CD4-positive, alpha-beta memory T cell (primary cell): ENCODE measurements at regions not wholly inside any gene's neighbourhood (a gene's known extent, or its start where the extent isn't known, plus 50 kb on each side); places are given as distances from the start of the nearest gene placed in this dataset.
"Not testable (repeated sequence)": the region's sequence is repeated elsewhere in the genome, so short reads cannot be mapped to it uniquely, and the experiment has no call there.

Experiments
- CTCF ChIA-PET: fragments of 350-600 bp; sonication (Branson Sonifier 250); formaldehyde crosslinking; loops from one replicate; lab custom pipeline; 2021; ENCODE audit warnings: inconsistent platforms; ENCODE audit not compliant: partially characterized antibody; lab: Charles Lee
- POLR2A ChIA-PET: fragments of 350-600 bp; sonication (Branson Sonifier 250); formaldehyde crosslinking; loops from one replicate; lab custom pipeline; 2021; ENCODE audit not compliant: partially characterized antibody; lab: Charles Lee
- DNase-seq, 5 donors: peaks; one replicate each; pipeline versions ENCODE4 v3.0.0 to v3.0.0-alpha.2; 2020 to 2022; ENCODE audit warnings: mixed read lengths in 1 of 5
- H3K27ac ChIP-seq: one replicate; pipeline ENCODE4 v1.7.0; 2013; ENCODE audit warnings: low read depth, low read length
- H3K27me3 ChIP-seq: 2 replicates; pipeline ENCODE4 v1.7.0; 2013; ENCODE audit warnings: mild to moderate bottlenecking, low read length, moderate library complexity; ENCODE audit not compliant: insufficient read depth
- H3K36me3 ChIP-seq: 2 replicates; pipeline ENCODE4 v1.7.0; 2013; ENCODE audit warnings: mild to moderate bottlenecking, low read length, moderate library complexity; ENCODE audit not compliant: insufficient read depth
- H3K4me1 ChIP-seq: 2 replicates; pipeline ENCODE4 v1.7.0; 2013; ENCODE audit warnings: mild to moderate bottlenecking, low read length, moderate library complexity; ENCODE audit not compliant: insufficient read depth
- H3K4me3 ChIP-seq, 2 donors: one replicate each; pipeline ENCODE4 v1.7.0; 2013; ENCODE audit warnings: low read length in 2 of 2, mild to moderate bottlenecking in 1 of 2
- H3K9me3 ChIP-seq, 2 donors: one replicate each; pipeline ENCODE4 v1.7.0; 2013; ENCODE audit warnings: low read length in 2 of 2, control low read depth in 1 of 2; ENCODE audit not compliant: control insufficient read depth in 1 of 2
- H3K27ac Mint-ChIP-seq, 7 donors: one replicate each; pipeline ENCODE4 v1.8.0; 2020 to 2021; ENCODE audit warnings: mixed read lengths in 7 of 7, mild to moderate bottlenecking in 6 of 7, inconsistent platforms in 3 of 7, moderate library complexity in 3 of 7
- H3K27me3 Mint-ChIP-seq, 2 donors: one replicate each; pipeline ENCODE4 v1.8.0; 2020 to 2021; ENCODE audit warnings: mixed read lengths in 2 of 2
- H3K36me3 Mint-ChIP-seq, 2 donors: one replicate each; pipeline ENCODE4 v1.8.0; 2020 to 2021; ENCODE audit warnings: mixed read lengths in 2 of 2, inconsistent platforms in 1 of 2, mild to moderate bottlenecking in 1 of 2
- H3K4me1 Mint-ChIP-seq, 4 donors: one replicate each; pipeline ENCODE4 v1.8.0; 2020 to 2021; ENCODE audit warnings: mixed read lengths in 4 of 4, mild to moderate bottlenecking in 1 of 4
- H3K4me3 Mint-ChIP-seq, 8 donors: one replicate each; pipeline ENCODE4 v1.8.0; 2020 to 2021; ENCODE audit warnings: mixed read lengths in 8 of 8, mild to moderate bottlenecking in 7 of 8, moderate library complexity in 6 of 8, inconsistent platforms in 3 of 8
- H3K9me3 Mint-ChIP-seq, 8 donors: one replicate each; pipeline ENCODE4 v1.8.0; 2020 to 2021; ENCODE audit warnings: mixed read lengths in 8 of 8, mild to moderate bottlenecking in 5 of 8, inconsistent platforms in 3 of 8, moderate library complexity in 1 of 8
- intact Hi-C: fragments of 100-400 bp; cut with micrococcal nuclease; formaldehyde crosslinking; loops from one replicate; pipeline ENCODE4 v1.15.1; 2023

DNA sequence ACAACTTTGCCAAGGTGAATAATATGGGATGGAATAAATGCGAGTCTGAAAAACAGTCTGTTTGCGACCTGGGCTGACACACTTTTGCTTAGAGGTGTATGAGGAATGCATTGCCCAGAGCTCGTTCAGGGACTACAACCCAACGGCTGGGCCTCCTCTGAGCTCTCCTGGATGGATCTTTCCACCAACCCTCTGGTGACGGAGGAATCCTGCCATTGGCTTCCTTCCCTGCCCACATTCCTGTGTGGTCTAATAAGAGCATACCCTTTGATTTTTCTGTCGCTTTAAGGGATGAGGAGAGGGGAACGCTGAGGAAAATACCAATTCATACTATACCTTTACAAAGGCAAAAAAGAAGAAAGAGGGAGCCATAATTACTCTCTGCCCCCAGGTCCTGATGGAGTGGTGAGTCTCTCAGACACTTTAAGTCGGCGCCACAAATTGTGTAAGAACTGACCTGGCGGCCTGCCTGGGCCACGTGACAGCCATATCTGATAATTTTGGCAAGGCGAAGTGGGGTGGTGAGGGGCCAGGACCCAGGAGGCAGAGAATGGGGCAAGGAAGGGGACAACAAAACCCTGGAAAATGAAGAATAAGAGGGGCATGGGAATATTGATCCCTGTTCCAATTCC lies 265.2 kb upstream of the MSX2 start:
- no peaks in the 10 kb centered on the region for H3K36me3 Mint-ChIP-seq

GRCh38 chr5:174459832-174460448 lies 264.4 kb upstream of the MSX2 start:
- Mint-ChIP-seq H3K4me1 (peaks cover 10 to 38% (median 23%) of the 10 kb centered on the region in 4 donors), H3K27ac (peak overlapping the region in 3 of 7 donors; percentile 37 to 84 (median 46)), H3K9me3 (peaks cover 0 to 3% (median 0%) of the 10 kb centered on the region in 8 donors), H3K4me3 (peak overlapping the region in 7 of 8 donors; percentile 13 to 59 (median 40)), H3K27me3 (no peaks in the 10 kb centered on the region), H3K36me3 (no peaks in the 10 kb centered on the region)
- no peak for DNase-seq
- Histone ChIP-seq H3K36me3 (no peaks in the 10 kb centered on the region), H3K4me1 (peaks cover 18% of the 10 kb centered on the region), H3K27ac (no peak overlapping the region), H3K9me3 (no peaks in the 10 kb centered on the region), H3K27me3 (no peaks in the 10 kb centered on the region), H3K4me3 (no peak overlapping the region)
- intact Hi-C loops: no loop called here
- CTCF ChIA-PET: interaction anchor here (0.7 to 6.8 kb wide), 2 partner anchors 29 to 38 kb away, joined by 3 to 86 read pairs; no protein-coding TSS in a partner anchor
- POLR2A ChIA-PET: no interaction called here

More for the DNA sequence above, 265.2 kb upstream of the MSX2 start:
- no peaks in the 10 kb centered on the region for H3K9me3 Mint-ChIP-seq
- Histone ChIP-seq H3K9me3 (no peaks in the 10 kb centered on the region), H3K27ac (no peak overlapping the region), H3K4me1 (peaks cover 22% of the 10 kb centered on the region), H3K27me3 (no peaks in the 10 kb centered on the region), H3K36me3 (no peaks in the 10 kb centered on the region), H3K4me3 (no peak overlapping the region)
- peak overlapping the region in 1 of 7 donors; percentile 0 for H3K27ac Mint-ChIP-seq
- peaks cover 9 to 39% (median 28%) of the 10 kb centered on the region in 4 donors for H3K4me1 Mint-ChIP-seq
- ChIA-PET CTCF (no interaction called here), POLR2A (no interaction called here)
- no peak for DNase-seq
- intact Hi-C loops: no loop called here
- H3K27me3 Mint-ChIP-seq: no peaks in the 10 kb centered on the region
- peak overlapping the region in 1 of 8 donors; percentile 6 for H3K4me3 Mint-ChIP-seq

DNA sequence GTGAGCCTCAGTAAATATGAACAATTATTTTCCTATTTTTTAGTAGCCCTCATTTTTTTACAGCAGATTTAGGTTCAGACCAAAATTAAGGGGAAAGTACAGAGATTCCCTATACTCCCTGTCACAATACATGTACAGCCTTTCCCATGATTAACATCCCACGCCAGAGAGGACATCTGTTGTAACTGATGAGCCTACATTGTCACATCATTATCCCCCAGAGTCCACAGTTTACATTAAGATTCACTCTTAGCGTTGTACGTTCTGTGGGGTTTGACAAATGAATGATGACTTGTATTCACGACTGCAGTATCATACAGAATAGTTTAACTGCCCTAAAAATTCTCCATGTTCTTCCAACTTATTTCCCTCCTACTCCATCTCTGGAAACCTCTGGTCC lies 262.3 kb upstream of the MSX2 start:
- Histone ChIP-seq H3K4me3 (no peak overlapping the region), H3K4me1 (peaks cover 10% of the 10 kb centered on the region), H3K36me3 (no peaks in the 10 kb centered on the region), H3K9me3 (no peaks in the 10 kb centered on the region), H3K27ac (no peak overlapping the region), H3K27me3 (no peaks in the 10 kb centered on the region)
- Mint-ChIP-seq H3K36me3 (no peaks in the 10 kb centered on the region), H3K9me3 (peaks cover 0 to 6% (median under 1%) of the 10 kb centered on the region in 8 donors), H3K27me3 (no peaks in the 10 kb centered on the region), H3K27ac (no peak overlapping the region), H3K4me1 (peaks cover 5 to 29% (median 16%) of the 10 kb centered on the region in 4 donors), H3K4me3 (no peak overlapping the region)
- POLR2A ChIA-PET: no interaction called here
- intact Hi-C loops: no loop called here
- no peak for DNase-seq
- CTCF ChIA-PET: interaction anchor here (6.8 kb wide), 1 partner anchor 40 kb away, joined by 86 read pairs; no protein-coding TSS in a partner anchor

DNA sequence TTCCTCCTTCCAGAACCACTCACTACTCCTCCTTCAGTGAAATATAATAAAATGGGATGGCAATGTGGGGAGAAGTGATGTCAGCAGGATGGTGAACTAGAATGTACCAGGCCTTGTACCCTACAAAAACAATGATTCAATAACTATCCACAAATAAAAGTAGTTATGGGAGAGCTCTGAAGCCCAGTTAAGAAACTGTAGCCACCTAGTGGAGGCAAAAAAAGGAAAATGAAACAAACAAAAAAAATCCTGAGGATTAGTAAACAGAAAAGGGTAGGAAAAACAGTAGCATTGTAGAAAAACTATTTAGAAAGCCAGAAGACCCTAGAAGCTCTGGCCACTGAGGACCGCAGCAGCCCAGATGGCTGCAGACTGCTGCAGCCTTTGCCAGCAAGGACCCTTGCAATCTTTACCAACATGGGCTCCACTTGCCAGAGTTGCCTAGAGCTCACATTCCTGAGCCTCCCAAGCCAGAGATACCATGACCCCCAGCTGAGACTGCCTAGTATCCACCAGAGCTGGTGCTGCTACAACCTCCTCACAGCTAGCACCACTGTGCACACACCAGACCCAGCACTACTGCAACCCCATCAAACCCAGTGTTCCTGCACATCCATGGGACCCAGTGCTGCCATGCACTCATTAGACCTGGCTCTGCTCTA lies 259.7 kb upstream of the MSX2 start:
- no peak overlapping the region for H3K4me3 Mint-ChIP-seq
- intact Hi-C loops: loop anchor here (1.0 kb wide), 1 partner anchor 45 kb away; no protein-coding TSS in a partner anchor
- H3K27ac ChIP-seq: no peak overlapping the region
- no peaks in the 10 kb centered on the region for H3K36me3 Mint-ChIP-seq
- H3K4me1 Mint-ChIP-seq: peaks cover 5 to 21% (median 13%) of the 10 kb centered on the region in 4 donors
- no peaks in the 10 kb centered on the region for H3K27me3 ChIP-seq
- no peaks in the 10 kb centered on the region for H3K27me3 Mint-ChIP-seq
- H3K27ac Mint-ChIP-seq: peak overlapping the region in 1 of 7 donors; percentile 39
- H3K9me3 Mint-ChIP-seq: peaks cover 0 to 9% (median 5%) of the 10 kb centered on the region in 8 donors
- CTCF ChIA-PET: interaction anchor here (1.4 to 6.8 kb wide), 3 partner anchors 9 to 43 kb away, joined by 4 to 86 read pairs (median 6); no protein-coding TSS in a partner anchor
- peaks cover 5% of the 10 kb centered on the region for H3K4me1 ChIP-seq
- H3K4me3 ChIP-seq: no peak overlapping the region
- H3K9me3 ChIP-seq: no peaks in the 10 kb centered on the region
- POLR2A ChIA-PET: interaction anchor here (1.3 kb wide), 1 partner anchor 45 kb away, joined by 7 read pairs; no protein-coding TSS in a partner anchor
- H3K36me3 ChIP-seq: no peaks in the 10 kb centered on the region
- DNase-seq: no peak

- H3K4me3 Mint-ChIP-seq, DNase-seq, H3K36me3 Mint-ChIP-seq, CTCF ChIA-PET, H3K27ac ChIP-seq, H3K4me1 ChIP-seq, intact Hi-C loops, H3K27ac Mint-ChIP-seq, H3K27me3 Mint-ChIP-seq, POLR2A ChIA-PET, H3K36me3 ChIP-seq, H3K4me3 ChIP-seq, H3K27me3 ChIP-seq, H3K4me1 Mint-ChIP-seq, H3K9me3 ChIP-seq: not testable (repeated sequence)
- peaks cover 4 to 47% (median 25%) of the 10 kb centered on the region in 8 donors for H3K9me3 Mint-ChIP-seq
These were observed 252.9 kb upstream of the MSX2 start for GRCh38 chr5:174471528-174471927.

DNA sequence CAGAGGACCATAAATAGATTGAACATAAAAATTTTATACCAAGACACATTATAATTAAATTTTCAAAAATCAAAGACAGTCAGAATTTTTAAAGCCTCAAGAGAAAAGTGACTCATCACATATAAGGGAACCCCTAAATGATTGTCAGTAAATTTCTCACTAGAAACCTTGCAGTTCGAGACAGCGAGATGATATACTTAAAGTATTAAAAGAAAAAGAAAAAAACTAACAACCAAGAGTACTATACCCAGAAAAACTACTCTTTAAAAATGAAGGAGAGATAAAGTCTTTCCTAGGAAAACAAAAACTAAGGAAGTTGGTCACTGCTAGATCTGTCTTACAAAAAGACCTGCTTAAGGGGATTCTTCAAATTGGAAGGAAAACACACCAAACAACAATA lies 251.4 kb upstream of the MSX2 start:
- Histone ChIP-seq H3K27me3 (no peaks in the 10 kb centered on the region), H3K27ac (no peak overlapping the region), H3K36me3 (no peaks in the 10 kb centered on the region), H3K9me3 (peaks cover 0 to 3% of the 10 kb centered on the region in 2 donors), H3K4me3 (no peak overlapping the region), H3K4me1 (no peaks in the 10 kb centered on the region)
- POLR2A ChIA-PET: no interaction called here
- H3K36me3 Mint-ChIP-seq: no peaks in the 10 kb centered on the region
- peaks cover 4 to 45% (median 23%) of the 10 kb centered on the region in 8 donors for H3K9me3 Mint-ChIP-seq
- no peaks in the 10 kb centered on the region for H3K27me3 Mint-ChIP-seq
- CTCF ChIA-PET: no interaction called here
- no peak for DNase-seq
- no peak overlapping the region for H3K27ac Mint-ChIP-seq
- no peaks in the 10 kb centered on the region for H3K4me1 Mint-ChIP-seq
- intact Hi-C loops: no loop called here
- no peak overlapping the region for H3K4me3 Mint-ChIP-seq

GRCh38 chr5:174476001-174476400 lies 248.4 kb upstream of the MSX2 start:
- H3K9me3 ChIP-seq, POLR2A ChIA-PET: not testable (repeated sequence)

More at GRCh38 chr5:174476001-174476400, 248.4 kb upstream of the MSX2 start:
- H3K27ac ChIP-seq, H3K27me3 Mint-ChIP-seq, H3K27me3 ChIP-seq, DNase-seq, CTCF ChIA-PET, intact Hi-C loops, H3K36me3 Mint-ChIP-seq, H3K27ac Mint-ChIP-seq, H3K36me3 ChIP-seq, H3K4me1 ChIP-seq, H3K4me3 ChIP-seq, H3K4me1 Mint-ChIP-seq, H3K4me3 Mint-ChIP-seq: not testable (repeated sequence)
- H3K9me3 Mint-ChIP-seq: peaks cover 4 to 49% (median 25%) of the 10 kb centered on the region in 8 donors
